Suprapubic skin (tissue), 4 donors: ENCODE measurements at regions not wholly inside any gene's neighbourhood (a gene's known extent, or its start where the extent isn't known, plus 50 kb on each side); places are given as distances from the start of the nearest gene placed in this dataset.

Experiments
- CTCF ChIP-seq, 2 donors: fragments of 200-600 bp in 1 of 2; fragments of 450-650 bp in 1 of 2; sonication (generic) in 1 of 2; IDR thresholded peaks; one replicate each; pipeline ENCODE4 v1.5.1; 2016 to 2019; ENCODE audit warnings: antibody characterized with exemption in 2 of 2, mild to moderate bottlenecking in 1 of 2, moderate library complexity in 1 of 2
- POLR2A ChIP-seq, 2 donors: fragments of 450-650 bp; IDR thresholded peaks; one replicate each; pipeline ENCODE4 v1.6.1; 2017; ENCODE audit warnings: antibody characterized with exemption in 2 of 2, mild to moderate bottlenecking in 2 of 2, moderate library complexity in 2 of 2
- POLR2AphosphoS5 ChIP-seq, 3 donors: sonication (generic); formaldehyde crosslinking; IDR thresholded peaks; one replicate each; pipeline ENCODE4 v1.6.1; 2017; ENCODE audit warnings: antibody characterized with exemption in 3 of 3

- TF ChIP-seq CTCF (IDR thresholded peaks at IDR 0.05) (no peak), POLR2AphosphoS5 (IDR thresholded peaks at IDR 0.05) (no peak), POLR2A (IDR thresholded peaks at IDR 0.05) (no peak)
Observed at GRCh38 chr7:53744403-53744760, 708.9 kb downstream of the POM121L12 start.
